Left renal cortex interstitium (tissue), 4 donors: ENCODE measurements at regions not wholly inside any gene's neighbourhood (a gene's known extent, or its start where the extent isn't known, plus 50 kb on each side); places are given as distances from the start of the nearest gene placed in this dataset.
A peak's percentile ranks its signal among the peaks of the same experiment; 100 is the strongest.

Source experiments
- DNase-seq, 4 donors: peaks; one replicate each; pipeline ENCODE4 v3.0.0-alpha.2; 2013; ENCODE audit warnings: low read depth in 4 of 4, low spot score in 2 of 4, missing footprints in 1 of 4

DNA sequence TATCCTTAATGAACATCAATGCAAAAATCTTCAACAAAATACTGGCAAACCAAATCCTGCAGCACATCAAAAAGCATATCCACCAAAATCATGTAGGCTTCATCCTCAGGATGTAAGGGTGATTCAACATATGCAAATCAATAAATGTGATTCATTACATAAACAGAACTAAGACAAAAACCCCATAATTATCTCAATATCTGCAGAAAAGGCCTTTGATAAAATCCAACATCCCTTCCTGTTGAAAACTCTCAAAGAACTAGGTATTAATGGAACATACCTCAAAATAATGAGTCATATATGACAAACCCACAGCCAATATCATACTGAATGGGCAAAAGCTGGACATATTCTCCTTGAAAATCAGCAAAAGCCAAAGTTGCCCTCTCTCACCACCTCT lies 54.6 kb upstream of the DEPDC1 start:
- DNase-seq: no peak

DNA sequence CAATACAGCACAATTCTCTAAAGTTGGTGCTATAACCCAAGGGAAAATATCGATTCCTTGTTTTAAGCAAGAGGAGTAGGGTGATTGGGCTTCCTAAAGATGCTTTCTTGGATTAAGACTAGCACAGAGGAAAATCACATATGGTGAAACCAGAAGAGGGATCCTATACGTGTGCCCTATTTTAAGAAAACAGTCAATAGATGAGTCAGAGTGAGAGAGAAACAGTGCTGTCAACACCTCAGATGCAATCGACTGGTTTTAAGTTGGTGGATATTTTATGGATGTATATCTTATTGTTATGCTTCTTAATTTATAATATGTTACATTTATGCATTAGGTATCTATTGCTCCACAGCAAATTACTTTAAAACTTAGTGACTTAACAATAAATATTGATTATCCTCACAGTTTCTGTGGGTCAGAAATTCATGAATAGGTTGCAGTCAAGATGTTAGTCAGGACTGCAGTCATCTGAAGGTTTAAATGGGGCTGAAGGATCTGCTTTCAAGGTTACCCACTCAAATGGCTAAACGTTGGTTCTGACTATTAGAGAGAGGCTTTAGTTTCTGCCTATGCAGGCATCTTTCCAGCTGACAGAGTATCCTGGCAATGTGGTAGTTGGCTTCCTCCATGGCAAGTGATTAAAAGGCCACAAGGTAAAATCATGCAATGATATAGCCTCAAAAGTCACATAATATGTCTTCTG lies 61.6 kb upstream of the DEPDC1 start:
- DNase-seq: no peak

DNA sequence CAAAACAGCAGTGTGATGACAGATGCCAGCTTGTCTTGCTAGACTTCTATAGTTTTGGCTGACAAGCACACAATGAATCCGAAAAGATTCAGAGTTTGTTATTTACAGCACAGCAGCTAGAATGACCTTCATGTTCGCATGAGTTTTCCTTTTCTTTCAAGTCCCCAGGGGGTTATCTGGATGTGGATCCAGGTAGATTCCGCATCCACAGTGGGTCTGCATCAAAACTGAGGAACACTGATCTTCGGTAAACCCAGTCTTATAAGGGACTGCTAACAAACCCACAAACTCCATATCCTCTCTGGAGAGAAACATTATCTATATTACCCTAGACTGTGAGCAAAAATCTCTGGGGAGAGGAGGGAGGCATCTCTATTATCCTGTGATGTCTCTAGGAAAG lies 69.0 kb upstream of the DEPDC1 start:
- DNase-seq: no peak

DNA sequence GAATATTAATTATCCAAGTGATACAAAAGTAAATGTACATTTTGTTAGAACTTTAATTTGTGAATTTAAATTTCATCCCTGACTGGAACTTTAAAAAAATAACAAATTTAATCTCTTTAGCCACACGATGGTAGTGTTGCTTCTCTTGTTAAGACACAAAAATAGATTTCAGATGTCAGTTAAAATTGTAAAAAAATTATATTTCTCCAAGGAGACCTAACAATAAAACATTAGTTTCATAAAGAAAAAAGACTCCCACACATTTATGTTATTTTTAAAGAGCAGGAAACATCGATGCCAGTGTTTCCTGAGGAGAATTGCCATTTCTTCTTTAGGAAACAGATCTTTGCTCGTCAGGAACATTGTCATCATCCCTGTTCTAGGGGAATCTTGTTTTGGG lies 74.0 kb upstream of the DEPDC1 start:
- DNase-seq: no peak

DNA sequence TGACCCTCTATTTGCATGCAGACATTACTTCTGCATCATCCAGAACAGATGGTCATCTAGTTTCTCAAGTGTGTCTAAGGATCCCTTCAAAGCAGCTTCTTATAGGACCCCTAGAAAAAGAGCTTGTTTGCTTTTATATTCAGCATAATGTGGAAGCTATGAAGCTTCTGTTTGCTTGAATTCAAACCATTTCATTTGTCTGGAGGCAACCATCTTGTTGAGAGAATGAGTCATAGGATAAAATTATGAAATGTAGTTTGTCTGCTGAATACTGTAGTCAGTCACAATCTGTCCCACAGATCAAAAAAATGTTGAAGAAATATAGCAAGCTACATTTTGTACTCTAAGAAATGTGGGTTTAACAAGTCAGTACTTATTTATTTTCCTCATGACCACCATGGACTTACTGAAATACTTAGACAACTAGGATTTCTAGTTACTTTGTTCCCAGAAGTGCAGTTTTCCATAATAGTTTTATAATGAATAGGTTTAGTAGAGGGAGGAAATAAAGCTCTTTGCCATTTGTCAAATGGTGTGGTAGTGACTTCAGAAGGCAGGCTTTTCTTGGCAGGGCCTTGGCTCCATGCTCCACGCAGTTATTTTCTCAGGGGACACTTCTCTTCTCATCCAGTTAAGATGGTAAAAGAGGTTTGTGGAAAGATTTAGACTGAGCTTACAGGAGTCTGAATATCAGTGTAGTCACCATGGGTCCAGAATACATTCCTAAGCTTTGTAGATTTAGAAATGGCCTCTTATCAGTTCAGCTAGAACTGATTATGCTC lies 74.8 kb upstream of the DEPDC1 start:
- no peak for DNase-seq

DNA sequence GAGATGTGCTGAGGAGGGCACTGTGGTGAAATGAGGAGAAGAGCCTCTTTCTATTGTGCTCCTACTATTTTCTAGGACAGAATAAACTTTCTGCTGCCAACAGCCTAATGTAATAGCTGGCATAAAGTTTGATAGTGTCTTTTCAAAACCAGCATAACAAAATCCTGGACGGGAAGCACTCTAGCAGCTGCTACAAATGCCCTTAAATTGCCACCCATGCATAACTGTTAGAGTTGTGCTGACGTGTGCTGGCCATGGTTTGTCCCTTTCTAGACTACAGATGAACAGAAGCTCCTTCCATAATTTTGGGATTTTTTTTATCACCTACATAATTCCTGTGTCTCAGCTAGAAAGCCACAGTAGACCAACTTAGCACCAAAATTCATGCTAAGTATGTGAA lies 88.5 kb upstream of the DEPDC1 start:
- no peak for DNase-seq

DNA sequence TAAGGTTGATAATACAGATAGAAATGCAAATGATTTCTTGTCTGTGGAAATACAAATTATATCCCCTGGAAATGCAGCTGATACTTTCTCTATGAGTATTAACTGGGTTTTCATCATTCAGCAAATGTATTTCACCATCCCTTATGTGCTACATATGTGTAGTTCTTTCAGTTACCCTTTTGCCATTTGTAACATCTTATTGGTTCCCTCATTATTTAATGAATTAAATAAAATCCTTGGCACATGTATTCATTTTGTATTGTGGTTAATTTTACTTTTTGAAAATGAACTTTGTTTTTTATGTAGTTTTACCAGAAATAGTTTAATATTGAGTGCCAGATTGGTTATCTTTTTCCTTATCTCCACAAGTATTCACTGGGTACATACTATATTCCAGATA lies 89.9 kb upstream of the DEPDC1 start:
- no peak for DNase-seq

DNA sequence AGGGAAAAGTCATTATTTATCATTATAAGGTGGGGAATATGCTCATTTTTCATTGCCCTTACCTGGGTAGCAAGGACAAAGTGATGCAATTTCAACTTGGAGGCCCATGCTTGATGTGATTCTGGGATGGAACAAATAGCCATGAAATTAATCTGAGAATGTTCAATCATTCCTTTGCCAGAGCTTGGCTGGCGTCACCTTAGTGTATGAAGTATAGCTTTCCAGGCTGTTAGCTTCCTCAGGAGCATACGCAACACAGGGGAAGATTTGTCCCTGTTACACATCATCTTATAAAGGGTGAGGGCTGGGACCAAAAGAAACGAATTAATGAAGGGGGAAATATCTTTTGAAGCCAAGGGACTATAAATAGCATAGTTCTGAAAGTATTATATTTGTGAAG lies 91.4 kb upstream of the DEPDC1 start:
- DNase-seq: no peak

DNA sequence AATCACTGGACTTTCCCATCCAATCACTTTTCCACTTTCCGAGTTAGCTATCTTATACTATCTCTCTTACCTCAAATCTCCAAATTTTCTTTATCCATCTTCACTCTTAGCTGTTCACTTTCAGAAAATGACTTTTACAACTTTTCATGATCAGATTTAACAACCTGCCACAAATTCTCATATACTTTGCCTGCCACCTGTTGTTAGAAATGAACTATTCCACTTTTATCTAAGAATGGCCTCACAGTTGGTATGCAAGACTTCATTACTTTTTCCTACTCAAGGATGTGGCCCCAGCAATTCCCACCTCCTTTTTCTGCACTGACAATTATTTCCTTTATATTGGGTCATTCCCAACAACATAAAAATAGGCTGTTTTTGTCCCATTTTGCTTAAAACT lies 93.6 kb upstream of the DEPDC1 start:
- no peak for DNase-seq

DNA sequence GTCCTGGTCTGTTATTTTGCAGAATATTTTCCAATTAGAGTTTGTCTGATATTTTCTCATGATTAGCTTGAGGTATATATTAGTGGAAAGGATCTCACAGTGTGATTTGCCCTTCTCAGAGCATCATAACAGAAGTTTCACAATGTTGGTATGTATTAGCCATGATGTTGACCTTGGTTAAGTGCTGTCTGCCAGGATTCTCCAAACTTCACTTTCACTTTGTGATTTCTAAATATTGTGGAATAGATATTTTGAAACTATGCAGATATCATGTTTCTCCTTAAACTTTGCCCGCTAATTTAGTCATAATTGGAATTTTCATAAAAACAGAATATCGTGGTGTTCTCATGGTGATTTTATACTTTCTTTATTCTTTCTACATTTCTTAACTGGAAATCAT lies 98.0 kb upstream of the DEPDC1 start:
- DNase-seq: no peak

DNA sequence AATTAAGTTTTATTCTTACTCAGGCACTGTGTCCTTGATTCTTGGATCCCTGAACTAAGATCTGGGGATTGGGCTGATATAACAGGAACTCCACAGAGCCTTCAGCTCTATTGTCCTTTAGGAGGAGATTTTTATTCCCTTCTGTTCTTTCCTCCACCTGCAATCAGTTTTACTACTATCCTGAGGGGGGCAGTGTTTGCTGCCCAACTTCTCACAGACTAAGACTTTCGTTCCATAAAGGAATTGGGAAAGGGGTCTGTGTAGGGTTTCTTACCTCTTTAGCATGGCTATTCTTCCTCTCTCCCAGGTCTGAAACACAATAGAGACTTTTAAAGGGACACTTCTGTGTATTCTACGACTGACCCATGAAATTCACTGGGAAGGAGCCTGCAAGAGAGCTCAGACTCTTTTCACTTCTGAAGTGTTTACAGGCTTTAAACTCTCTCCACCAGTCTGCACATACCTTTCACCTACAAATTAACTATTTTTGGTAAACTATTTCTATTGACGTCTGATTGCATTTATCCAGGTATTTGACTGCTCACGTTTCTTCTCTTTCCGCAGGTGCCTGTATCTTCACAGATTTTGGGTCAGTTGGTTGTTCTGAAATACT lies 103.3 kb upstream of the DEPDC1 start:
- peak in 2 of 4 donors; percentile 0 to 28 for DNase-seq

DNA sequence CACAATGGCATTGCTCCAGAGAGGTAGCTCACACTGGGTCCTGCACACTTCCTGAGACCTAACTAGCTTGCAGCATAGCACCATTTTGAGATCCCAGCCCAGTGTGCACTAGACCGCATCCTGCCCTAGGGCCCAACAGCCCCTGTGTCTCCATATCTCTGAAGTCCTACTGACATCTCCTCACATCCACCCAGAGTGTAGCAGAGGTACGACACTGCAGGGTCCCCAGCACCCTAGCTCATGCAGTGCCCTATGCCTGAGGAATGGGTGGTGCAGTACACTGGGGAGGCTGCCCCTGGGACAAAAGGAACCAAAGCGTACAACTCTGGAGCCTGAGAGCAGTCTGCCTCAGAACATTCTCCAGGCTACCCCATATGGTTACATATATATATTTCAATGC lies 111.4 kb upstream of the DEPDC1 start:
- DNase-seq: no peak

DNA sequence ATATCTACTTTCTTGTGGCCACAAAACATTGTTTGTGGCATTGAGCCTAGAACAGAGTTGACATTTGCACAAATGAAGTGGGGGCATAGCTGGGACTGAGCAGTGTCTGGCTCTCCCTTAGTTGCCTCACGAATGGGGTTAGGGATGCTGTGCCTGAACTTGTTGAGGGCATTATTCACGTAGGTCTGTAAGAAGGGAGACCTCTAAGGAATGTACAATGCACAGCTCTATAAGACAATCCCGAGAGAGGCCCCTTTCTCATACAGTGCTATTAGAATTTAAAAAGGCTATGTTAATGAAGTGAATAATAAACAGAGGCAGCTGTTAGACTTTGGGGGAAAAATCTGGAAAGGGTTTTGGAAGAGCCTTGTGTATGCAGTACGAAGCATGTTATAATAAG lies 118.4 kb upstream of the DEPDC1 start:
- no peak for DNase-seq

DNA sequence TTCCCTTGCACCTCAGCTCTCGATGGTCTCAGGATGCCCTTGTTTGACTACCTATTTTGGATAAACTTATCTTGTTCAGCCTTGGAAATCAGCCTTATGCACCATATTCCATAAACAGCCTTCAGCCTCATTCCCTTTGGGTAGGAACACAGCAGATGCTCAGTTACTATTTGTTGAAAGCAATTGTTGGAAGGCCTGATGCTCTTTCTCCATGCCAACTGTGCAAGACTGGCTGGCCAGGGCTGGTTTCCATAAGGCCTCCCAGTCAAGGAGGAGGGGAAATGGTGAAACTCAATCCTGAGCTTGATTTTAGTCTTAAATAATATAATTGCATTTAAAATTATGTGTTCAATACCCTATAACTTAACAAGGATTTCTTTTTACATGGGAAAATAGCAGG lies 121.1 kb upstream of the DEPDC1 start:
- DNase-seq: no peak

DNA sequence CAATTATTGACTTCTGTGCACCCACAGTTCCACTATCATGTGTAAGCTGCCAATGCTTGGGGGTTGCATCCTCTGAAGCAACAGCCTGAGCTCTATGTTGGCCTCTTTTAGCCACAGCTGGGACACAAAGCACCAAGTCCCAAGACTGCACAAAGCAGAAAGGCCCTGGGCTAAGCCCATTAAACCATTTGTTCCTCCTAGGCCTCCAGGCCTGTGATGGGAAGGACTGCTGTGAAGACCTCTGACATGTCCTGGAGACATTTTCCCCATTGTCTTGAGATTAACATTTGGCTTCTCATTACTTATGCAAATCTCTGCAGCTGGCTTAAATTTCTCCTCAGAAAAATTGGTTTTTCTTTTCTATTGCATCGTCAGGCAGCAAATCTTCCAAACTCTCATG lies 123.7 kb upstream of the DEPDC1 start:
- DNase-seq: no peak

DNA sequence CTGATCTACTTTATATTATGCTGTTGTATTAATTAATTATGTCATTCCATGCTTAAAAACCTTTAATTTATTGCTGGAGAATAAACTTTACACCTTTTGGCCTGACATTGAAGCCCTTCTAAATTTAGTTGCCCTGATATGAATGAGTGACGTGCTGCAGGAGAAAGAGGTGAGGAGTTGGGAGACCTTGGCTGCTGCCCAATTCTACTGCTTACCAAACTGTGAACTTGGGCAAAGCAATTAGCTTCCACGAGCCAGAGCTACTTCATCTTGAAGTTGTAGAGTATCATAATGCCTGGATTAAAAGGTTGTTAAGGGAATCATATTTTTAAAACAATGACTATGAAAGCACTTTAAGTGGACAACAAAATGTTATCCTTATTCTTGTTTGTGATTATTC lies 126.8 kb upstream of the DEPDC1 start:
- DNase-seq: no peak

DNA sequence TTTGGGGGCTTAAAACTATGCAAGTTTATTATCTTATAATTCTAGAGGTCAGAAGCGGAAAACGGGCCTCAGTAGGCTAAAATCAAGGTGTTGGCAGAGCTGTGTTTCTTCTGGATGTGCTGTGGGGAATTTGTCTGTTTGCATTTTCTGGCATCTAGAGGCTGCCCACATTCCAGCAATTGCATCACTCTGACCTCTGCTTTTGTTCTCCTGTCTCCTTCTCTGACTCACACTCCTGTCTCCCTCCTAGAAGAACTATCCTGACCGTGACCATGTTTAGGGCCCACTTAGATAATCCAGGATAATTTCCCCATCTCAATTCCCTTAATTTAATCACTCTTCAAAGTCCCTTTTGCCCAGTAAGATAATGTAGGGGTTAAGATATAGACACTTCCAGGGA lies 127.4 kb upstream of the DEPDC1 start:
- DNase-seq: no peak

DNA sequence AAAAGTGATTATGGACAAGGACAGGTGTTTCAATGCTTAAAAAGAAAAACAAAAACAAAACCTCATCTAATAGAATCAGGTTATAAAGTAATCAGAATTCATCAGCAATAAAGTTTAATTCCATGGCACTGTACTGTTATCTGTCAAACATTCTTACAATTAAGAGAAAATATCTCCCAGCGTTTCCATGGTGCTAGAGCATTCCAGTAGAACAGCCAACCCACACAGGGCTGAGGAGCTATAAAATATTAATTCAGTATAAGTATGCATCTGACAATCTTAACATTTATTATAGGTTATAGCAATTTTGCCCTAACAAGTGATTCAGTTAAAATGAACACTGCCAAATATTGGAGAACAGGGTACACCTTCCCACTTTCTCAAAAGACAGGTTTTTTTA lies 128.7 kb upstream of the DEPDC1 start:
- no peak for DNase-seq

DNA sequence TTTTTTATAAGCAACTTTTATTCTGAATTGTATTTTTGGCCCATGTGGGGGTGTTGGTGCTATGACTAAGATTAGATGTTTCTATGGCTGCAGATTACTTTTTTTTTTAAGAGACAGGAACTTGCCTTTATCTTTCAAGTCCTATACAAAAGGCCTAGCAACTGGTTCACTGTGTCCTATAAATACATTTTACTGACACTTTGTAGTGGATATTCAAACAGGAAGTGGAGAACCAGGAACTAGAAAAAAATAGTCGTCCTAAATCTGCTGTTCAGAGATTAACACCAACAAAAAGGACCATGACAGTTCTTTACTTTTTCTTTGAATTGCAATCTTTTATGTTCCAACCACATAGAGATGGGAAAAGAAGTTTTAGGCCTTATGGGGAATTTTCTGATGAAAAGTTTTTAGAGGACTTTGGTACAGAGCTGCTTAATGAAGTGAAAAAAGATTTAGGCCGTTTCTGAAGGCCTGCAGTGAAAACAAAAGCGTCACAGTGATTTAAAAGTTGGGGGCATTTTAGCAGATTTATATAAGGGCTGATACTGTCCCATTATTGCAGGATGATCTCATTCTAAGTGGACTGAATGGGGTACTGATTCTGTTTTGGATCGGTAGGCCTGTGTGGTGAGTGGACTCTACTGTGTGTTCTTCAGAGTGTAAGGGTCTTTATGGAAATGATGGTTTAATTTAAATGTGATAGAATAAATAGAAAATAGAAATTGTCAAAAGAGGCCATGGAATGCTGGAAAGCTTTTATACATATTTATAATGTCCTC lies 136.4 kb upstream of the DEPDC1 start:
- DNase-seq: no peak

DNA sequence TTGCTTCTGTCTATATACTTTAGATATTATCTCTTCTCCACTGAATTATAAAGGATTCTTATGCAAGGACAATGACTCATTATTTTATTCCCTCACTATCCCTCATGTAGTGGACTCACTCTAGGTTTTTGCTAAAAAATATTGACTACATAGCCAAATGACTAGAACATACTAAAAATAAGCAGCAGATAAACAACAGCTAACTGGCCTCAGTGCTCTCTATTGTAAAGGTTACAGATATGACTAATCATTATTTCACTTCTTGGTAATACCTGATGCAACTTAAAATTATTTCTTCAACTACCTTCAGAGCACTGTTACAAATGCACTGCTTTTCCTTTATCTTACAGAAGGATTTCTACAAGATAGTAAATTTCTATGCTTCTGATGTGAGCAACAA lies 147.6 kb upstream of the DEPDC1 start:
- no peak for DNase-seq

DNA sequence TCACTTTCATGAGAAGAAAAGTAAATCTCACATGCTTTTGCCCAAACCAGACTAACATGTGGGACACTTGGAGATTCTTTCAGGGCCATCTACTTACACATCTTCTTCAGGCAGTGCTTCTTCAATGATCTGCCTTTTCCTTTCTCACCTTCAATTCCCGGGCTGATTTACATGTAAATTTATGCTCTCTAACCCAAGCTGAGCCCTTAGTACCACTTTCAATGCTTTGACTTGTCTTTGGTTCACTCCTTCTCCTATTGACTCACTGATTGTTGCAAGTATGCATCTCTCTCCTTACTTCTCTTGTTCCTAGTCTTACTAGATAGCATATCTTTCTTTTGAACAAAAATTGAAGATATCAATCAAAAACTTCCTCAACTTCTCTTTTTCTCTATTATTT lies 154.2 kb upstream of the DEPDC1 start:
- no peak for DNase-seq
